NCI-H69 (cell line): ENCODE measurements at regions not wholly inside any gene's neighbourhood (a gene's known extent, or its start where the extent isn't known, plus 50 kb on each side); places are given as distances from the start of the nearest gene placed in this dataset.
A peak's percentile ranks its signal among the peaks of the same experiment; 100 is the strongest.

ENCODE experiments used
- DNase-seq: peaks from one replicate; lab custom pipeline; 2025; lab: John Stamatoyannopoulos, UW

DNA sequence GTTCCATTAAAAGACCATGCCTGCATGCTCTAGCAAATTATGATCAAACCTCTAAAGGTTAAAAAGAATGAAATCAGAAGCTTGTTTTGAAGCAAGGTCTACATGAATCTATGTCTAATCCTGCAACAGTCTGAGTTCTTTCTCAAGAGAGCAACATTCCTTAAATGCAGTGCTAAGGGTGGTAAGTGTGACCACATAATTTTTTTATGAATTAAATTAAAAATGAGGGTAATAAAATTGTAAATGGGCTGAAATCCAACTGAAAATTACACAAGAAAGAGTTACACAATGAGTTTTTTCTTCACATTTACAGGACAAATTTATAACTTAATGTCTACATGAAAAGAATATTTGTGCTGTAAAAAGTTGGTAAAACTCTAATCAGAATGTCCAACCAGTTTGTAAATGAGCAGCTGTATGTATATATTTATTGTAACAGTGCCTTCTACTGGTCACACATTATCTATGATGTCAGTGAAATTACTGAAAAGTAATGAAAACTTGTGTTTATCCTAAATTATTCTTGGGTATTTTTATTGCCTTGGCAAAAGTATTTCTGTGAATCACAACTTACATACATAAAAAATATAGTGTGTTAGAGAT lies 336.3 kb upstream of the PITX2 start:
- DNase-seq = peak; percentile 5

DNA sequence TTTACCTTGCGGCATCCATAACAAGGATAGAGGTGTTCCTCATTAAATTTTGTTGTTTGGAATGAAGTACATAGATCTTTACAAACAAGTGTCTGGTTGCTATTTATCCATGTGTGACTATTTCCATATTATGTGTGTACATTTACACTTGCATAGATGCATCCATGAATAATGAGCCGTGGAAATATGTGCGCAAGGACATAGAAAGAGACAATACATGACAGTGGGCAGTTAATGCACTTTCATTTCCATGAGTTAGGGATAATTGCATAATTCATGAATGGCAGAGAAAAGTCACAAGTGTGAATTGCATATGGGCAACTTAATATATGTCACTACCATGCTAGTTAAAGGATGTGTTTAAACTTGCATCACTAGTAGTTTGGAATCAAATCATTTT lies 338.2 kb upstream of the PITX2 start:
- DNase-seq = no peak

- DNase-seq = no peak
Measured at GRCh38 chr4:110962616-110963015, 339.7 kb upstream of the PITX2 start.

DNA sequence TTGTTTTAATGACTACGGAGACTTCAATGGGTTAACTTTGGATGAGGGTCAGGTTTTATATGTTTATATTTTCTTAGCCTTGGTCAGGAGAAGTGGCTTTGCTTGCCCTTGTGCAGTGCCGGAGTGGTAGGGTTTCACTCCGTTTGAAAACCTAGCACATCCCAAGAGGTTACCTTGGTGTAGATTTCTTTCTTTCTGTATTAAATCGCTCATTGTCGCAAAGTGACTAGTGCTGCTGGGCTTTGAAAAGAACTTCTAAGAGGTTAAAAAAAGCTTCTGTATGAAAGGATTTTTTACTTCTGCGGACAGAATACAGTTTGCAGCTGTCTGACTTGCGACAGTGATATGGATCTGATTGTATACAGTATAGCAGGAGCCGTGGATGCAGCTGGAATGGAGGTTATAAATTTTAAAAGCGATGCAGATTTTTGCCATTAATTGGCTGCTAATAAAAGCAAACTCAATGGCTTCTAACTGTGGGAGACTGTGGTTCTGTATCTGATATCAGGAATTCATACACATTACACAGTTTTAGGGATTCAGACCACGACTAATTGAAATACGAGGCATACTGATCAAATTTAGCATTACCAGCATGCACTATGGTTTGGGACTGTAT lies 340.9 kb upstream of the PITX2 start:
- no peak for DNase-seq

- DNase-seq = no peak
Measured at GRCh38 chr4:110967936-110968335, 345.1 kb upstream of the PITX2 start.

DNA sequence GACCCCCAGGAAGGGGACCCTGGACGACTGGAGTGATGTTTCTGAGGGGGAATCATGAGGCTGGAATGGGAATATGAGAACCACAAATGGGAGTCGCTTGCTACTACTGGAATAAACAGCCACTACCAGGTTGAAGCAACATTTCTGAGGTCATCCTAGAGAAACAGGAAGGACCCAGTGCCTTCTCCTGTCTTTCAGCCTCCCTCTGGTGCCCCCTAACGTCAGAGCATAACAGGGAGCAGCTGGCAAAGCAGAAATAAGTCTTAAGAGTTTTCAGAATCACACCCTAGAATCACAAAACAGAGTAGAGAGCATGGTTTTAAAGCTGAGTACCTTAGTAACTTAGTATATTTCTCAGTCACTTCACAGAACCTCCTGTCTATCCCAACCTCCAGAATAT lies 347.8 kb upstream of the PITX2 start:
- peak; percentile 63 for DNase-seq

DNA sequence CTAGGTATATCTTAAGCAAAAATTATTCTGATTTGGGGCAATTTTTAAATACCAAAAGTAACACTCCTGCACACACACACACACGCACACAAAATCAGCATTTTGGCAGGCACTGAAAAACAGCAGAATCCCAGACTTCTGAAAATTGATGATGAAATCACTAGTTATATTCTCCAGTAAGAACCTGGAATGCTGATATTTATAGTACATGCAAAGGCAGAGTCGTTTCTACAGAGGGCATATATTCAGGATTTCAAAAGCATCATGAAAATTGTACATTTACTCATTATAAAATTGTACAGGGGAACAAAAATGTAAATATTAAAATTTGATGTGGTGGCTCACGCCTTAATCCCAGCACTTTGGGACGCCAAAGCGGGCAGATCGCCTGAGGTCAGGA lies 352.5 kb upstream of the PITX2 start:
- no peak for DNase-seq

DNA sequence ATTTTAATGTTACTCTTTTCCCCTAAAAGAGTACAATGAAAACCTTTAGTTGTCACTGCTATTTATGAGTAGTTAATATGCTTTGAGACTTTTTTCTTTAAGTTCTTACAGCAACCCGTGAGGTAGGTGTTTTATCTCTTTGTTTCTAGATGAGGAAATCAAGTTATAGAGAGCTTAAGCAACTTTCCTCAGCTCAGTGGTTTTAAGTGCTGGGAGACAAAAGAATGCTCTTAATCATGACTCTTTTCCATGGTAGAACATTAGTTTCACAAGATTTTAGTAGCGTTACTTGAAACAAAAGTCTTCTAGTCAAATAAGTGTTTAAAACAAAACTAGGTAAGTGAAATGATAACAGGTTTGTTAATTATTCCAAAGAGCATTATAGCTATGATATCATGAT lies 354.7 kb upstream of the PITX2 start:
- DNase-seq = no peak

DNA sequence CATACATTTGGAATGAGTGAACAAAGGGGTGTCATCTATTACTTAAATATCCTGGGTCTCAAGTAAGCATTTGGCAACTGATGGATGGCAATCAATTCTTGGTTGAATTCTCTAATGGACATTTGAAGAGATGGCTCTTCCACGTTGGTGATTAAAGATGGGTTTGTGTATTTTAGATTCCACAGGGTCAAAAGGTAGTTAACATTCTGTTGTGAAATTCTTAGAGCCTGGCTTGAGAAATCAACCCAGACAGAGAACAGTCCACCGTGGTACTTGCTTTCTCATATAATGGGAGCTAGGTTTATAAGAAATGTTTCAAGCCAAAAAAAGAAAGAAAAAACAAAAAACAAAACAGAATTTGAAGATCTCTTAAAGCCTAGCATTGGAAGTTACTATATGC lies 355.9 kb upstream of the PITX2 start:
- no peak for DNase-seq

- no peak for DNase-seq
Measured at GRCh38 chr4:110982486-110982885, 359.6 kb upstream of the PITX2 start.

GRCh38 chr4:110988722-110989121 lies 365.8 kb upstream of the PITX2 start:
- no peak for DNase-seq

GRCh38 chr4:110989125-110989524 lies 366.2 kb upstream of the PITX2 start:
- DNase-seq = no peak

GRCh38 chr4:110994781-110995180 lies 371.9 kb upstream of the PITX2 start:
- no peak for DNase-seq

DNA sequence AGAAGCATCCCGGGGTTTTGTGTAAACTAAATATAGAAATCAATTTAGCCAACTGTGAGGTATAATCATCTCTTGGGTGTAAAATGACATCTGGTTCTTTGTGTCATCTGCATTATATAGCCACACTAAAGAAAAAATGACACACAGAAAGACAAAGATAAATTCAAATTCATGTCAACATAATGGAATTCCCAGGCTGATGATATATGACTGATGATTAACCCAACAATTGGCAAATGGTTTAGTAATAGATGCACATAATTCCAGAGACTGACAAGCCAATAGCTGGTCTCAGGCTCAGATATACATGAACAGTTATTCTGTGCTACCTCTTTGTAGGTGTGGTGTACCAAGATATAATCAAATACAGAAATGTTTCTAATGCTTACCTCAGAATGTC lies 375.4 kb upstream of the PITX2 start:
- peak; percentile 67 for DNase-seq

DNA sequence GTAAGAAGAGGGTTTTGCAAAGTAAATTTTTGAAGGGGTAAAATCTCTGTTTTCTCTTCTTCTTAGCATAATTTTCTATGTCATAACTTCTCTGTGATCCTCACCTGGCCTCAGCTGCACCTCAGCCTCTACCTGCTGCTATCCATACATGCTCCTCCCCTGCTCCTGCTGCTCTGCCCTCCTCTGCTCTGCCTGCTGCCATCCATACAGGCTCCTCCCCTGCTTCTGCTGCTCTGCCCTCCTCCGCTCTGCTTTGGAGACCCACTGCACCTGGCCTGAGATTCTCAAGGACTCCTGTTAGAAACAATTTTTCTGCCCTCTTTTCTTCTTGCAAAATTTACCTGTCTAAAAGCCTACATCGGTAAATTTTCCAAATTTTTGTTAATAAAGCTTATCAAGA lies 388.6 kb upstream of the PITX2 start:
- peak; percentile 8 for DNase-seq

DNA sequence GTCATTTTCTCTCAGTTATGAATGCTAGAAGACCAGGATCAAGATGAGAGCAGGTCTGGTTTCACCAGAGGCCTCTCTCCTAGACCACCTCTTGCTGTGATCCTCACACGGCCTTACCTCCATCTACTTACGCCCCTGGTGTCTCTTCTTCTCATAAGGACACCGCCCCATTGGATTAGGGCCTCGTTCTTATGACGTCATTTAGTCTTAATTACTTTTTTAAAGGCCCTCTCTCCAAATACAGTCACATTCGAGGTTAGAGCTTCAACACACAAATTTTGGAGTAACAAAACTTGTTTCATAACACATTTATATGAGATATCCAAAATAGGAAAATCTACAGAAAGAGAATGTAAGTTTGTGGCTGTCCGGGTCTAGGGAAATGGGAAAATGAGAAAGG lies 391.0 kb upstream of the PITX2 start:
- no peak for DNase-seq

- no peak for DNase-seq
Measured at GRCh38 chr4:111014537-111014936, 391.7 kb upstream of the PITX2 start.

- DNase-seq = no peak
Measured at GRCh38 chr4:111016416-111016815, 393.5 kb upstream of the PITX2 start.

GRCh38 chr4:111018216-111018615 lies 395.3 kb upstream of the PITX2 start:
- no peak for DNase-seq

- no peak for DNase-seq
Measured at GRCh38 chr4:111020476-111020875, 397.6 kb upstream of the PITX2 start.

- peak; percentile 26 for DNase-seq
Measured at GRCh38 chr4:111020961-111021360, 398.1 kb upstream of the PITX2 start.

DNA sequence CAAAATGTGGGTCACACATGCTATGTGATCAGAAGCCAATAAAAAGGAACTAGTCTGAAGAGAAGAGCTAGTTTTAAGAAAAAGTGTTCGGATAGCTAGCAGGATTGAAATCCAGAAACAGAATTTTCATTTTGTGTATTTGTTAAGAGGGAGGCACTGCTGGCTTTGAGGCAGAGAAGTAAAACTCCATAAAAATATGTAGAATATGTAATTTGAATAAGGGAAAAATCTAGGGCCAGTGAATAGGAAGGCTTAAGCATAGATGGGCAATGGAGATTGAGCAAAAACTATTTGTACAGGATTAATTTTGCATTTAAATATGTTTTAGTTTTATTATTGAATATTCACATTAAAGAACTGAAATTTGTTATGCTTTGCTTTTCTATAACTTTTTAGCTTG lies 399.9 kb upstream of the PITX2 start:
- no peak for DNase-seq

DNA sequence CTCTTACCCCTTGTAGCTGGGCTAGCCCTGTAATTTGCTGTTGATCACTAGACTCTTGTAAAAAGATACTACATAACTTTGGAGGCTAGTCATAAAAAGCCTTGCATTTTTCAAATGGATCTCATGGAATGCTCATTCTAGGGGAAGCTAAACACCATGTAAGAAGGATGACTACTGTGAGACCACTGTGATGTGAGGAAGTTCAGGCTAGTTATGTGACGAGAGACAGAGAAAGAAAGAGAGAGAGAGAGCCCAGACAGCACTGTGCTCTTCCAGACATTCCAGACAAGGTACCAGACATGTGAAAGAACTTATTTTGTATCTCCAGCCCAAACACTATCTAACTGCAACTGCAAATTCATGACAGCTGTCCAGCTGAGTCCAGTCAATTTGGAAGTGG lies 404.6 kb upstream of the PITX2 start:
- DNase-seq = no peak

DNA sequence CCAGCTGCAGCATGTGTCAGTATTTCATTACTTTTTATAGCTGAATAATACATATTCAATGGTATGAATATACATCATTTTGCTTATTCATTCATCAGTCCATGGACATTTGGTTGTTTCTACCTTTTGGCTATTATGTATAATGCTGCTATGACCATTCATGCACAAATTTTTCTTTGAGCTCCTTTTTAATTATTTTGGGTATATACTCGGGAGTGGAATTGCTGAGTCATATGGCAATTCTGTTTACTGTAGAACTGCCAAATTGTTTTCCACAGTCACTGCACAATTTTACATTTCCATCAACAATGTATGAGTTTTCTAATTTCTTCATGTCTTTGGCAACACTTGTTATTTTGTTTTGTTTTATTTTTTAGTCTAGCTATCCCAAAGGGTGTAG lies 405.9 kb upstream of the PITX2 start:
- DNase-seq = no peak
